OCI-M2 (cell line): ENCODE measurements at regions not wholly inside any gene's neighbourhood (a gene's known extent, or its start where the extent isn't known, plus 50 kb on each side); places are given as distances from the start of the nearest gene placed in this dataset.
"Not testable (repeated sequence)": the region's sequence is repeated elsewhere in the genome, so short reads cannot be mapped to it uniquely, and the experiment has no call there.

ENCODE experiments used
- DNase-seq: peaks from one replicate; lab custom pipeline; 2025; ENCODE audit not compliant: unreplicated experiment; lab: John Stamatoyannopoulos, UW

- DNase-seq, result no peak
These were observed 1054.3 kb upstream of the SLC39A10 start for GRCh38 chr2:194602750-194603149.

- no peak for DNase-seq
These were observed 1065.8 kb upstream of the SLC39A10 start for GRCh38 chr2:194591192-194591591.

GRCh38 chr2:194587739-194588270 lies 1069.2 kb upstream of the SLC39A10 start:
- no peak for DNase-seq

GRCh38 chr2:194567661-194568017 lies 1089.4 kb upstream of the SLC39A10 start:
- no peak for DNase-seq

- DNase-seq, result no peak
These were observed 1089.9 kb upstream of the SLC39A10 start for GRCh38 chr2:194566907-194567660.

GRCh38 chr2:194564422-194564821 lies 1092.6 kb upstream of the SLC39A10 start:
- DNase-seq, result no peak

GRCh38 chr2:194562329-194562728 lies 1094.7 kb upstream of the SLC39A10 start:
- no peak for DNase-seq

GRCh38 chr2:194559964-194560363 lies 1097.1 kb upstream of the SLC39A10 start:
- no peak for DNase-seq

GRCh38 chr2:194559523-194559922 lies 1097.5 kb upstream of the SLC39A10 start:
- DNase-seq, result no peak

- no peak for DNase-seq
These were observed 1099.0 kb upstream of the SLC39A10 start for GRCh38 chr2:194557993-194558392.

GRCh38 chr2:194556629-194557028 lies 1100.4 kb upstream of the SLC39A10 start:
- no peak for DNase-seq

GRCh38 chr2:194553980-194554379 lies 1103.0 kb upstream of the SLC39A10 start:
- DNase-seq, result no peak

- no peak for DNase-seq
These were observed 1106.3 kb upstream of the SLC39A10 start for GRCh38 chr2:194550702-194551101.

GRCh38 chr2:194549387-194549786 lies 1107.6 kb upstream of the SLC39A10 start:
- no peak for DNase-seq

- DNase-seq, result no peak
These were observed 1111.0 kb upstream of the SLC39A10 start for GRCh38 chr2:194545978-194546377.

- DNase-seq, result no peak
These were observed 1117.6 kb upstream of the SLC39A10 start for GRCh38 chr2:194539425-194539824.

- no peak for DNase-seq
These were observed 1130.9 kb upstream of the SLC39A10 start for GRCh38 chr2:194526121-194526520.

- DNase-seq, result no peak
These were observed 1142.7 kb upstream of the SLC39A10 start for GRCh38 chr2:194514281-194514680.

GRCh38 chr2:194511070-194511469 lies 1146.0 kb upstream of the SLC39A10 start:
- DNase-seq, result not testable (repeated sequence)

GRCh38 chr2:194504876-194505275 lies 1152.2 kb upstream of the SLC39A10 start:
- not testable (repeated sequence) for DNase-seq

GRCh38 chr2:194495046-194495445 lies 1162.0 kb upstream of the SLC39A10 start:
- no peak for DNase-seq

GRCh38 chr2:194494401-194494800 lies 1162.6 kb upstream of the SLC39A10 start:
- no peak for DNase-seq
